ENCODE measurements at regions not wholly inside any gene's neighbourhood (a gene's known extent, or its start where the extent isn't known, plus 50 kb on each side); places are given as distances from the start of the nearest gene placed in this dataset.

DNA sequence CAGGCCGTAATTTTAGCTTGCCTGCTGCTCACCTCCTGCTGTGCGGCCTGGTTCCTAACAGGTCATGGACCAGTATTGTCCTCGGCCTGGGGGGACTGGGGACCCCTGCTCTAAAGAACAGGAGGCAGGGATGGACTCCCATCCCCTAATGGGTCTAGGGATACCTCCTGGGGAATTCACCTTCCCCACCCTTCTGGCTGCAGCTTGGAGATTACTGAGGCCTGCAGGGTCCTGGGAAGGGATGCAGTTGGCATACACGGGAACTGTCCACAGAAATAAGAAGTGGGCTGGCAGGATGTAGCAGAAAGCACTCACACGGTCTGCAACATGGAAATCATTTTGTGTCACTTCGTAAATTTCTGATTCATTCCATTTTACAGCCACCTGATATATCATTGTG lies 123.0 kb downstream of the C16orf95 start:
- DNase-seq: no peak
- WGBS (ENCODE audit: insufficient coverage): 94% methylated on average over 2 of the region's 6 CpGs
- H3K27me3 ChIP-seq (replicated peaks in 1 of 2; ENCODE audit: control insufficient read depth in 2 of 2, extremely low read depth in 1 of 2, insufficient read depth in 2 of 2, low read length in 1 of 2): peaks cover 2 to 21% of the 10 kb centered on the region in 2 experiments
- no peaks in the 10 kb centered on the region for H3K9me3 ChIP-seq
- H3K27me3 Mint-ChIP-seq: peaks cover 3 to 8% of the 10 kb centered on the region in 2 donors
- peaks cover 0 to 4% (median 0%) of the 10 kb centered on the region in 3 donors for H3K9me3 Mint-ChIP-seq
- ChIA-PET POLR2A (no interaction called here), CTCF (no interaction called here)
- no peak overlapping the region for H3K27ac Mint-ChIP-seq
- no peak overlapping the region for H3K4me3 Mint-ChIP-seq
- H3K36me3 Mint-ChIP-seq: no peaks in the 10 kb centered on the region
- ATAC-seq (replicated peaks in 1 of 4): no peak
- no peak overlapping the region for H3K27ac ChIP-seq (ENCODE audit: low read length)
- no peaks in the 10 kb centered on the region for H3K36me3 ChIP-seq (ENCODE audit: control insufficient read depth in 2 of 2, extremely low read depth in 1 of 2, insufficient read depth in 1 of 2, low read length in 1 of 2)
- H3K4me3 ChIP-seq (ENCODE audit: control insufficient read depth in 1 of 2, extremely low read depth in 1 of 2, low read length in 1 of 2): no peak overlapping the region
- H3K4me1 ChIP-seq (ENCODE audit: control insufficient read depth in 1 of 2, extremely low read depth in 1 of 2, insufficient read depth in 2 of 2, low read length in 2 of 2): no peaks in the 10 kb centered on the region
- H3K4me1 Mint-ChIP-seq: no peaks in the 10 kb centered on the region

DNA sequence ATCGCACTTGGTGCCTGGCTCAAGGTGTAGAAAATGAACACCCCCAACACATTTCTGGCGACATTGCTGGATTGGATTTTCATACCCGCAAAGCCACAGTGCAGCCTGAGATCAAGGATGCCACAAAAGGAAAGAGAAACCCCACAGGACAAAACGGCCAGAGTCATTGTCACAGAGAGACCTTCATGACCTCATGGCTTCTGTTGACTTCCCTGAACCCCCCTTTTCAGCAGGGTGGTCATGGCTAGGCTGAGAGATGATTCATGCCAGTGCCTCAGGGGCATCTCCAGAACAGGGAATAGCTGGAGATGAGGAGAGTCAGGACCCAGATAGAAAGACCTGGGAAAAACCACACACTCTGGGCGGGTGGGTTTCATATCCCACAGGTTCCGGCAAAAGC lies 122.0 kb downstream of the C16orf95 start:
- Mint-ChIP-seq H3K27ac (no peak overlapping the region), H3K9me3 (peaks cover 0 to 4% (median 0%) of the 10 kb centered on the region in 3 donors), H3K27me3 (peaks cover 3 to 8% of the 10 kb centered on the region in 2 donors), H3K4me3 (no peak overlapping the region), H3K4me1 (no peaks in the 10 kb centered on the region), H3K36me3 (no peaks in the 10 kb centered on the region)
- peaks cover 2 to 23% of the 10 kb centered on the region in 2 experiments for H3K27me3 ChIP-seq (replicated peaks in 1 of 2; ENCODE audit: control insufficient read depth in 2 of 2, extremely low read depth in 1 of 2, insufficient read depth in 2 of 2, low read length in 1 of 2)
- POLR2A ChIA-PET: no interaction called here
- H3K4me3 ChIP-seq (ENCODE audit: control insufficient read depth in 1 of 2, extremely low read depth in 1 of 2, low read length in 1 of 2): no peak overlapping the region
- DNase-seq: no peak
- 76% methylated on average over 2 of the region's 6 CpGs for WGBS (ENCODE audit: insufficient coverage)
- H3K27ac ChIP-seq (ENCODE audit: low read length): no peak overlapping the region
- no peaks in the 10 kb centered on the region for H3K9me3 ChIP-seq
- CTCF ChIA-PET: no interaction called here
- no peaks in the 10 kb centered on the region for H3K4me1 ChIP-seq (ENCODE audit: control insufficient read depth in 1 of 2, extremely low read depth in 1 of 2, insufficient read depth in 2 of 2, low read length in 2 of 2)
- no peaks in the 10 kb centered on the region for H3K36me3 ChIP-seq (ENCODE audit: control insufficient read depth in 2 of 2, extremely low read depth in 1 of 2, insufficient read depth in 1 of 2, low read length in 1 of 2)
- ATAC-seq (replicated peaks in 1 of 4): no peak

DNA sequence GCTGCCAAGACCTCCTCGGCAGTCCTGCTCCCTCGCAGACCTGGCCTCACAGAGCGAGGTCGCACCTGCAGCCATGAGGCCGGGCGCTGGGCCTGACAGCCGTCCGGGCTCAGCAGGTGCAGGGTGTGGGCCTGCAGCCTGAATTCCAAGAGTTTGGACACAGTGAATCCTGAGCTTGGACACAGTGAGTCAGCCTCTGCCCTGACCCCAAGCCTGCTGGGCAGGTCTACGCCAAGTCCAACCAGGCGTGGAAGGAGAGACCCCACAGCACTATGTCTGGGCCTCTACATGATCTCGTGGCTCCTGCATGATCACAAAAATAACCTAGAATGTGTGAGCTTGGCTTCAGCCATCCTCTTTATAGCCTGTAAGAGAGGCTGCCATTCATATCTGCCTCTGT lies 121.0 kb downstream of the C16orf95 start:
- H3K9me3 ChIP-seq: no peaks in the 10 kb centered on the region
- no peaks in the 10 kb centered on the region for H3K36me3 ChIP-seq (ENCODE audit: control insufficient read depth in 2 of 2, extremely low read depth in 1 of 2, insufficient read depth in 1 of 2, low read length in 1 of 2)
- Mint-ChIP-seq H3K4me1 (no peaks in the 10 kb centered on the region), H3K4me3 (no peak overlapping the region), H3K9me3 (no peaks in the 10 kb centered on the region), H3K36me3 (no peaks in the 10 kb centered on the region), H3K27ac (no peak overlapping the region), H3K27me3 (peaks cover 3 to 8% of the 10 kb centered on the region in 2 donors)
- H3K27me3 ChIP-seq (replicated peaks in 1 of 2; ENCODE audit: control insufficient read depth in 2 of 2, extremely low read depth in 1 of 2, insufficient read depth in 2 of 2, low read length in 1 of 2): peaks cover 2 to 23% of the 10 kb centered on the region in 2 experiments
- H3K4me3 ChIP-seq (ENCODE audit: control insufficient read depth in 1 of 2, extremely low read depth in 1 of 2, low read length in 1 of 2): no peak overlapping the region
- WGBS (ENCODE audit: insufficient coverage): 90% methylated on average over 11 of the region's 11 CpGs
- no peak overlapping the region for H3K27ac ChIP-seq (ENCODE audit: low read length)
- DNase-seq (no peak), ATAC-seq (replicated peaks in 1 of 4) (no peak)
- ChIA-PET CTCF (no interaction called here), POLR2A (no interaction called here)
- no peaks in the 10 kb centered on the region for H3K4me1 ChIP-seq (ENCODE audit: control insufficient read depth in 1 of 2, extremely low read depth in 1 of 2, insufficient read depth in 2 of 2, low read length in 2 of 2)

DNA sequence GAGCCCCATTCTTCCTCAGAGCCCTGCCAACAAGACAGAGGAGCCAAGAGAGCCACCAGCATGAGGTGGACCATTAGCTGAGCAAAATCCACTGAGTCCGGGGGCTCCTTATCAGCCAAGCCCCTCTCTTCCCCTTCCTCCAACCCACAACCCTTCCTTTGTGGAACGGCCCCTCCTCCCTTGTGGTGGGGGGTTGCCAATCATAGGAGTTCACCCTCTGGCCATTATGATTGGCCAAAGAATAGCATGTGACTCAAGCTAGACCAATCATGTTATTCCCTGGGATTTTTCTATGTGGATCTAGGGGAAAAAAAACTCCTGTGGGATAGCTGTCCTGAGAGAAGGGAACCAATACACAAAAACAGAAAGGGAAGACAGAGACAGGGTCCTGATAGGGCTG lies 120.5 kb downstream of the C16orf95 start:
- POLR2A ChIA-PET: no interaction called here
- no peak for ATAC-seq (replicated peaks in 1 of 4)
- DNase-seq: no peak
- H3K9me3 Mint-ChIP-seq: no peaks in the 10 kb centered on the region
- H3K4me1 Mint-ChIP-seq: no peaks in the 10 kb centered on the region
- no peak overlapping the region for H3K4me3 Mint-ChIP-seq
- H3K27ac Mint-ChIP-seq: no peak overlapping the region
- peaks cover 3 to 10% of the 10 kb centered on the region in 2 donors for H3K27me3 Mint-ChIP-seq
- Histone ChIP-seq H3K36me3 (ENCODE audit: control insufficient read depth in 2 of 2, extremely low read depth in 1 of 2, insufficient read depth in 1 of 2, low read length in 1 of 2) (no peaks in the 10 kb centered on the region), H3K27ac (ENCODE audit: low read length) (no peak overlapping the region), H3K9me3 (no peaks in the 10 kb centered on the region), H3K4me3 (ENCODE audit: control insufficient read depth in 1 of 2, extremely low read depth in 1 of 2, low read length in 1 of 2) (no peak overlapping the region), H3K4me1 (ENCODE audit: control insufficient read depth in 1 of 2, extremely low read depth in 1 of 2, insufficient read depth in 2 of 2, low read length in 2 of 2) (no peaks in the 10 kb centered on the region), H3K27me3 (replicated peaks in 1 of 2; ENCODE audit: control insufficient read depth in 2 of 2, extremely low read depth in 1 of 2, insufficient read depth in 2 of 2, low read length in 1 of 2) (peaks cover 2 to 26% of the 10 kb centered on the region in 2 experiments)
- no peaks in the 10 kb centered on the region for H3K36me3 Mint-ChIP-seq
- CTCF ChIA-PET: no interaction called here
- no CpG with 5 or more reads among the region's 2 CpGs for WGBS (ENCODE audit: insufficient coverage)

GRCh38 chr16:87198328-87198832 lies 118.8 kb downstream of the C16orf95 start:
- H3K4me1 Mint-ChIP-seq: no peaks in the 10 kb centered on the region
- no peaks in the 10 kb centered on the region for H3K9me3 ChIP-seq
- peaks cover 0 to 3% of the 10 kb centered on the region in 2 experiments for H3K4me1 ChIP-seq (ENCODE audit: control insufficient read depth in 1 of 2, extremely low read depth in 1 of 2, insufficient read depth in 2 of 2, low read length in 2 of 2)
- H3K27me3 Mint-ChIP-seq: peaks cover 6 to 15% of the 10 kb centered on the region in 2 donors
- no peaks in the 10 kb centered on the region for H3K9me3 Mint-ChIP-seq
- ATAC-seq (replicated peaks in 1 of 4) (no peak), DNase-seq (no peak)
- no peak overlapping the region for H3K4me3 ChIP-seq (ENCODE audit: control insufficient read depth in 1 of 2, extremely low read depth in 1 of 2, low read length in 1 of 2)
- ChIA-PET CTCF (no interaction called here), POLR2A (no interaction called here)
- peaks cover 2 to 32% of the 10 kb centered on the region in 2 experiments for H3K27me3 ChIP-seq (replicated peaks in 1 of 2; ENCODE audit: control insufficient read depth in 2 of 2, extremely low read depth in 1 of 2, insufficient read depth in 2 of 2, low read length in 1 of 2)
- 80% methylated on average over 6 of the region's 8 CpGs for WGBS (ENCODE audit: insufficient coverage)
- H3K27ac ChIP-seq (ENCODE audit: low read length): no peak overlapping the region
- H3K36me3 Mint-ChIP-seq: no peaks in the 10 kb centered on the region
- no peak overlapping the region for H3K4me3 Mint-ChIP-seq
- no peaks in the 10 kb centered on the region for H3K36me3 ChIP-seq (ENCODE audit: control insufficient read depth in 2 of 2, extremely low read depth in 1 of 2, insufficient read depth in 1 of 2, low read length in 1 of 2)
- H3K27ac Mint-ChIP-seq: no peak overlapping the region

DNA sequence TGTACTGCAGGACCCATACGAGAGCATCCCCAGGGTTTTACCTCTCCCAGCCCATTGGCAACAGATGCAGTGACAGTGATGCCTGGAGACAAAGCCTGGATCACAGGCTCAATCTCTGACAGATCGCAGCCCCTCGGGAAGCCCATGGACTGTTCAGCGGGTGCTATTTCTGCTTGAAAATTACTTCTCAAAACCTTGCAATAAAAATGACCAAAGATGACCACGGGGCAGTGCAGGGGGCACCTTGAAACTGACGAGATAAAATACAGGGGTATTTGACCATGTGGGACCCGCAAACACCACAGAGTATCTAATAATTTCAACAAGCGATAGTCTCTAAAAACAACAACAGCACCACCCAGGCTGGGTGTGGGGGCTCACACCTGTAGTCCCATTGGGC lies 118.3 kb downstream of the C16orf95 start:
- Histone ChIP-seq H3K27me3 (replicated peaks in 1 of 2; ENCODE audit: control insufficient read depth in 2 of 2, extremely low read depth in 1 of 2, insufficient read depth in 2 of 2, low read length in 1 of 2) (peaks cover 2 to 34% of the 10 kb centered on the region in 2 experiments), H3K4me1 (ENCODE audit: control insufficient read depth in 1 of 2, extremely low read depth in 1 of 2, insufficient read depth in 2 of 2, low read length in 2 of 2) (peaks cover 0 to 3% of the 10 kb centered on the region in 2 experiments), H3K9me3 (no peaks in the 10 kb centered on the region), H3K36me3 (ENCODE audit: control insufficient read depth in 2 of 2, extremely low read depth in 1 of 2, insufficient read depth in 1 of 2, low read length in 1 of 2) (no peaks in the 10 kb centered on the region), H3K4me3 (ENCODE audit: control insufficient read depth in 1 of 2, extremely low read depth in 1 of 2, low read length in 1 of 2) (no peak overlapping the region), H3K27ac (ENCODE audit: low read length) (no peak overlapping the region)
- DNase-seq (no peak), ATAC-seq (replicated peaks in 1 of 4) (no peak)
- WGBS (ENCODE audit: insufficient coverage): 86% methylated on average over 5 of the region's 8 CpGs
- POLR2A ChIA-PET: no interaction called here
- Mint-ChIP-seq H3K4me1 (no peaks in the 10 kb centered on the region), H3K27me3 (peaks cover 6 to 15% of the 10 kb centered on the region in 2 donors), H3K36me3 (no peaks in the 10 kb centered on the region), H3K27ac (no peak overlapping the region), H3K9me3 (no peaks in the 10 kb centered on the region), H3K4me3 (no peak overlapping the region)
- CTCF ChIA-PET: no interaction called here

DNA sequence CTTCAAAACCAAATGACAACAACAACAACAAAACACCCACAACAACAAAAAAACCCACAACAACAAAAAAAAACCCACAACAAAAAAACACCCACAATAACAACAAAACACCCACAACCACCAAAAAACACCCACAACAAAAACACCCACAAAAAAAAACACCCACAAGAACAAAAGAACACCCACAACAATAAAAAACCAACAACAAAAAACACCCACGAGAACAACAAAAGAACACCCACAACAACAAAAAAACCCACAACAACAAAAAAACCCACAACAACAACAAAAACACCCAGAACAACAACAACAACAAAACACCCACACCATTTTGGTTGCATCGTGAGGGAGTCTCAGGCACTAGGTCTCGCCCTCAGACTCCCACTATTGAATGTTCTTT lies 117.8 kb downstream of the C16orf95 start:
- DNase-seq (no peak), ATAC-seq (replicated peaks in 1 of 4) (no peak)
- Mint-ChIP-seq H3K27ac (no peak overlapping the region), H3K4me3 (no peak overlapping the region), H3K27me3 (peaks cover 6 to 15% of the 10 kb centered on the region in 2 donors), H3K4me1 (no peaks in the 10 kb centered on the region), H3K36me3 (no peaks in the 10 kb centered on the region), H3K9me3 (no peaks in the 10 kb centered on the region)
- CTCF ChIA-PET: no interaction called here
- Histone ChIP-seq H3K4me1 (ENCODE audit: control insufficient read depth in 1 of 2, extremely low read depth in 1 of 2, insufficient read depth in 2 of 2, low read length in 2 of 2) (peaks cover 0 to 3% of the 10 kb centered on the region in 2 experiments), H3K4me3 (ENCODE audit: control insufficient read depth in 1 of 2, extremely low read depth in 1 of 2, low read length in 1 of 2) (no peak overlapping the region), H3K9me3 (no peaks in the 10 kb centered on the region), H3K27ac (ENCODE audit: low read length) (no peak overlapping the region), H3K36me3 (ENCODE audit: control insufficient read depth in 2 of 2, extremely low read depth in 1 of 2, insufficient read depth in 1 of 2, low read length in 1 of 2) (no peaks in the 10 kb centered on the region), H3K27me3 (replicated peaks in 1 of 2; ENCODE audit: control insufficient read depth in 2 of 2, extremely low read depth in 1 of 2, insufficient read depth in 2 of 2, low read length in 1 of 2) (peaks cover 2 to 31% of the 10 kb centered on the region in 2 experiments)
- WGBS (ENCODE audit: insufficient coverage): 41% methylated on average over 3 of the region's 3 CpGs
- POLR2A ChIA-PET: no interaction called here

Measured in T-cell (primary cell).